C4-2B (cell line): ENCODE measurements at regions not wholly inside any gene's neighbourhood (a gene's known extent, or its start where the extent isn't known, plus 50 kb on each side); places are given as distances from the start of the nearest gene placed in this dataset.

Experiments
- H3K27ac ChIP-seq: fragments of 450-650 bp; 2 replicates; pipeline ENCODE4 v1.5.1; 2017
- ZFX ChIP-seq: fragments of 450-650 bp; IDR thresholded peaks from 2 replicates; pipeline ENCODE4 v1.6.1; 2017
- TF ChIP-seq, protein P1 (sequence below): fragments of 450-650 bp; conservative IDR thresholded peaks from 2 replicates; pipeline ENCODE4 v1.5.1; 2017; ENCODE audit warnings: mild to moderate bottlenecking

- TF ChIP-seq, protein P1, sequence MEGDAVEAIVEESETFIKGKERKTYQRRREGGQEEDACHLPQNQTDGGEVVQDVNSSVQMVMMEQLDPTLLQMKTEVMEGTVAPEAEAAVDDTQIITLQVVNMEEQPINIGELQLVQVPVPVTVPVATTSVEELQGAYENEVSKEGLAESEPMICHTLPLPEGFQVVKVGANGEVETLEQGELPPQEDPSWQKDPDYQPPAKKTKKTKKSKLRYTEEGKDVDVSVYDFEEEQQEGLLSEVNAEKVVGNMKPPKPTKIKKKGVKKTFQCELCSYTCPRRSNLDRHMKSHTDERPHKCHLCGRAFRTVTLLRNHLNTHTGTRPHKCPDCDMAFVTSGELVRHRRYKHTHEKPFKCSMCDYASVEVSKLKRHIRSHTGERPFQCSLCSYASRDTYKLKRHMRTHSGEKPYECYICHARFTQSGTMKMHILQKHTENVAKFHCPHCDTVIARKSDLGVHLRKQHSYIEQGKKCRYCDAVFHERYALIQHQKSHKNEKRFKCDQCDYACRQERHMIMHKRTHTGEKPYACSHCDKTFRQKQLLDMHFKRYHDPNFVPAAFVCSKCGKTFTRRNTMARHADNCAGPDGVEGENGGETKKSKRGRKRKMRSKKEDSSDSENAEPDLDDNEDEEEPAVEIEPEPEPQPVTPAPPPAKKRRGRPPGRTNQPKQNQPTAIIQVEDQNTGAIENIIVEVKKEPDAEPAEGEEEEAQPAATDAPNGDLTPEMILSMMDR: no peak
- TF ChIP-seq ZFX: no peak
- no peak overlapping the region for H3K27ac ChIP-seq
Measured at GRCh38 chr13:29977476-29978120, 127.2 kb upstream of the UBL3 start.

- H3K27ac ChIP-seq: no peak overlapping the region
- TF ChIP-seq, protein P1: no peak
- no peak for TF ChIP-seq ZFX
Measured at GRCh38 chr13:29976535-29976934, 126.1 kb upstream of the UBL3 start.

DNA sequence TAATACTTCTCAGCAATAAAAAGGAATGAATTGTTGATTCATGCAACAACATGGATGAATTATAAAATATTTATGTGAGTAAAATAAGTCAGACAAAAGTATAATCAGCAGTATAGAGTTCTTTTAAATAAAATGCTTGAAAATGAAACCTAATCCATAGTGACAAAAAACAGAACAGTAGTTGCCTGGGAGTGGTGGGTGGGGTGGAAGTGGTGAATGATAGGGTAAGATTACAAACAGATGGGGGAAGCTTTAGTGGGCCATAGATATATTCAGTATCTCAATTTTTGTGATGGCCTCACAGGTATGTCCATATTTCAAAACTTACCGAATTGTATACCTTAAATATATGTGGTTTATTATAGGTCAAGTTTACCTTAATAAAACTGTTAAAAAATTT lies 124.9 kb upstream of the UBL3 start:
- no peak overlapping the region for H3K27ac ChIP-seq
- no peak for TF ChIP-seq ZFX

- no peak overlapping the region for H3K27ac ChIP-seq
- no peak; the same call in 1 of the 2 replicates for TF ChIP-seq ZFX
- TF ChIP-seq, protein P1: no peak
Measured at GRCh38 chr13:29969286-29969685, 118.9 kb upstream of the UBL3 start.

- no peak overlapping the region for H3K27ac ChIP-seq
- TF ChIP-seq, protein P1: no peak
- no peak for TF ChIP-seq ZFX
Measured at GRCh38 chr13:29964181-29964845, 113.9 kb upstream of the UBL3 start.

GRCh38 chr13:29963089-29963488 lies 112.7 kb upstream of the UBL3 start:
- H3K27ac ChIP-seq: no peak overlapping the region

DNA sequence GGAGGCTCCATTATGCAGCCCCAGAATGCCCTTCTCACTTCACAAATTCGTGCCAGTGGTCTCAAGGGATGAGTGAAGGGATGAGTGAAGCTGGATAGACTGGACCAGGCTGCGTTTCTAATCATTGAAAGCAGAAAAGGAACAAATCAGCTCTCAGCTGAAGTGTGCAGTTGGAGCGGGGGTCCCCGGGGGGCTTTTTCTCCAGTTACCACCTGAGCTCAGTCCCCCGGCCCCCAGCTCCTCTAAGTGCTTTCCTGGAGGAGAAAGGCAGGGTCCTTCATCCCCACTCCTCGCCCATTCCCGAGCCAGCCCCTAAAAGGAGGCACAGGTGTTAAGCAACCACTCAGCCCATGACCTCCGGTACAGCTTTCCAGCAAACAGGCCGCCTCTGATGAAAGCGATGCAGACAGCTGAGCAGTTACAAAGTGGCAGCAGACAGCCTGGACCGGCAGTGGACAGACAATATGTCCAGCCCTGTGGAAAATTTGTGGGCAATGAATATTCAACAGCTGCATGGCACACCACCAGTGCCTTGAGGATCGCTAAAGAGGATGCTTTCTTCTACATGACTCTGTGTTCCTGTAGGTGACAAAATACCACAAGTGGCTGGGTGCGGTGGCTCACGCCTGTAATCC lies 110.7 kb upstream of the UBL3 start:
- TF ChIP-seq, protein P1: no peak
- no peak for TF ChIP-seq ZFX
- H3K27ac ChIP-seq: no peak overlapping the region

More at GRCh38 chr13:29963089-29963488, 112.7 kb upstream of the UBL3 start:
- TF ChIP-seq, protein P1: no peak
- no peak for TF ChIP-seq ZFX
